Lower leg skin (tissue), 4 donors: ENCODE measurements at regions not wholly inside any gene's neighbourhood (a gene's known extent, or its start where the extent isn't known, plus 50 kb on each side); places are given as distances from the start of the nearest gene placed in this dataset.

Experiments
- DNase-seq, 2 donors: peaks; one replicate each; pipeline ENCODE4 v3.0.0-alpha.2; 2019; ENCODE audit warnings: low spot score in 2 of 2
- H3K4me3 ChIP-seq: fragments of 200-600 bp; sonication (generic); 2 replicates; pipeline ENCODE4 v1.5.1; 2017; ENCODE audit warnings: mild to moderate bottlenecking, low read depth; ENCODE audit not compliant: poor library complexity, severe bottlenecking
- POLR2A ChIP-seq, 2 donors: fragments of 450-650 bp; IDR thresholded peaks; one replicate each; pipeline ENCODE4 v1.6.1; 2016 to 2017; ENCODE audit warnings: antibody characterized with exemption in 2 of 2, mild to moderate bottlenecking in 1 of 2, moderate library complexity in 1 of 2
- WGBS, 2 donors: methylation state at CpG; one replicate each; pipeline ENCODE4 v1.1.5; 2018; 5-methylcytosine and 5-hydroxymethylcytosine counted together
- intact Hi-C: fragments of 100-400 bp; cut with DNase I; formaldehyde crosslinking; loops from one replicate; pipeline ENCODE4 v1.15.0; 2023; ENCODE audit warnings: low total_unique reads
- TF ChIP-seq, protein P1 (sequence below), 3 donors: fragments of 450-650 bp; IDR thresholded peaks; one replicate each; pipeline ENCODE4 v1.5.1; 2016; ENCODE audit warnings: antibody characterized with exemption in 3 of 3, mild to moderate bottlenecking in 3 of 3, moderate library complexity in 2 of 3

DNA sequence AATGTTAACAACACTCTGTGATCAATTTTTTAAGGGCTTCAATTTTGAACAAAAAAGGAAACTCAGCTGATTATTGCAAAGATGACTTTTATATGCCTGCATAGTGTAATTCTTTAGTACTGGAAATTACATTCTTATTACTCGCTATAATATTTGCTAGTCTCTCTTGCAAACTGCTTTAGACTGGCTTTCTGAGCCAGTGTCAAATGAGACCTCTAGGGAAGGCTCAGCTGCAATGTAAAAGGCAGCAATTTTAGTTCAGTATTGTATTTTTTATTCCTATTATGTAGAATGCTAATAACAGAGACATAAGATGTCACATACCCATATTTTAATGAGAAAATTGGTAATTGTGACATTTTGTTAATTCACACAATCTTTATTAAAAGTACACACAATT lies 338.1 kb upstream of the LYPLAL1 start:
- no peak overlapping the region for H3K4me3 ChIP-seq
- 94 to 98% methylated on average over 1 of the region's 1 CpG for WGBS, 2 donors
- intact Hi-C loops, result no loop called here
- no peak for DNase-seq
- TF ChIP-seq, protein P1, sequence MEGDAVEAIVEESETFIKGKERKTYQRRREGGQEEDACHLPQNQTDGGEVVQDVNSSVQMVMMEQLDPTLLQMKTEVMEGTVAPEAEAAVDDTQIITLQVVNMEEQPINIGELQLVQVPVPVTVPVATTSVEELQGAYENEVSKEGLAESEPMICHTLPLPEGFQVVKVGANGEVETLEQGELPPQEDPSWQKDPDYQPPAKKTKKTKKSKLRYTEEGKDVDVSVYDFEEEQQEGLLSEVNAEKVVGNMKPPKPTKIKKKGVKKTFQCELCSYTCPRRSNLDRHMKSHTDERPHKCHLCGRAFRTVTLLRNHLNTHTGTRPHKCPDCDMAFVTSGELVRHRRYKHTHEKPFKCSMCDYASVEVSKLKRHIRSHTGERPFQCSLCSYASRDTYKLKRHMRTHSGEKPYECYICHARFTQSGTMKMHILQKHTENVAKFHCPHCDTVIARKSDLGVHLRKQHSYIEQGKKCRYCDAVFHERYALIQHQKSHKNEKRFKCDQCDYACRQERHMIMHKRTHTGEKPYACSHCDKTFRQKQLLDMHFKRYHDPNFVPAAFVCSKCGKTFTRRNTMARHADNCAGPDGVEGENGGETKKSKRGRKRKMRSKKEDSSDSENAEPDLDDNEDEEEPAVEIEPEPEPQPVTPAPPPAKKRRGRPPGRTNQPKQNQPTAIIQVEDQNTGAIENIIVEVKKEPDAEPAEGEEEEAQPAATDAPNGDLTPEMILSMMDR (IDR thresholded peaks at IDR 0.05), result no peak
- TF ChIP-seq POLR2A (IDR thresholded peaks at IDR 0.05), result no peak

DNA sequence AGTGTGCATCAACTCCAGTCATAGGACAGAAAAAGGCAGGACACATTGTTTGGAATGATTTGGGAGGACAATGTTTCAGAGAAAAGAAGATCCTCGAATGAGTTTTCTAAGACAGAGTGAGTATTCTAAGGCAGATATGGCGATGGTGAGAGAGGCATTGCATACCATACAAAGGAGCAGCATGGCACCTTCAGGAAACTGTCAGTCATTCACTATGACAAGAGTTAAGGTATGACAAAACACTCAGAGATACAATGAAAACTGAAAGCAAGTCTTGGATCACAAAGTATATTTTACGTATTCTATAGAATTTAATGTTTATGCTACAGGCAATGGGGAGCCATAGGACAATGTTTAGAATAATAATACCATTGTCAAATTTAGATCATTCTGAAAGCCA lies 337.4 kb upstream of the LYPLAL1 start:
- WGBS, 2 donors, result 94 to 97% methylated on average over 3 of the region's 3 CpGs
- TF ChIP-seq, protein P1 (IDR thresholded peaks at IDR 0.05), result no peak
- TF ChIP-seq POLR2A (IDR thresholded peaks at IDR 0.05), result no peak
- intact Hi-C loops, result no loop called here
- no peak for DNase-seq
- H3K4me3 ChIP-seq, result no peak overlapping the region

DNA sequence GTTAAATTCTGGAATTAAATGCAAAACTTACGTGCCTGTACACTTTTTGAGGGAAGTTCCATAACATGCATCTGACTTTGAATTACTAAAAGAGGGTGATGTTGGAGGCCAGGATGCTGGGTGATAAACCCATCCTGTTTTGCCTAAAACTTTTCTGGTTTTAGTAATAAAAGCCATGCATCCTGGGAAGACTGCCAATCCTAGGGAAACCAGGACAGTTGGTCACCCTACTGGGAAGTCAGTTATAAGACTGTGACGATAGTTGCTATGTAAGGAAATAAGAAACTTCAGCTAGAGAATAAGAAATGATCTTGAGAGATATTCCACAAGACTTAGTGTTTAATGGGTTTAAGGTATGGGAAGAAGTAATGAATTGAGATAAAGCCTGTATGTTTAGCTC lies 336.6 kb upstream of the LYPLAL1 start:
- H3K4me3 ChIP-seq, result no peak overlapping the region
- WGBS, 2 donors, result 75 to 76% methylated on average over 2 of the region's 2 CpGs
- TF ChIP-seq, protein P1 (IDR thresholded peaks at IDR 0.05), result no peak
- TF ChIP-seq POLR2A (IDR thresholded peaks at IDR 0.05), result no peak
- DNase-seq, result no peak
- intact Hi-C loops, result no loop called here

DNA sequence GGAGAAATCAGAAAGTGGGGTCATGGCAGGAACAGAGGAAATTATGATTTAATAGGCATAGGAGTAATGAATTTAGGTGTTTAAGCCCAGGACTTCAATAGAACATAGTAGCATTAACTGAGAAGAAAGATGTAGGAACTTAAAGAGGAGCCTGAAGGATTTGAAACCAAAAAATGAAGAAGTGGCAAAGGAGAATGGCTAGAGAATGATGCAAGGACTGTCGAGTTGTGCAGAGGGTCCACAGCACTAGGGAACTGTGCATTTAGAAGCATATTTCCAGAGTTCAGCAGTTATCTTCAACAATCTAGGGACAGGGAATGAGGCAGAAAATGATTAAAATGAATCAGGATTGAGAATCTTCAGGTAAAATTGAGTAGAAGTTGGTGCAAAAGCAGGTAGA lies 328.1 kb upstream of the LYPLAL1 start:
- intact Hi-C loops, result no loop called here
- H3K4me3 ChIP-seq, result no peak overlapping the region
- TF ChIP-seq POLR2A (IDR thresholded peaks at IDR 0.05), result no peak
- TF ChIP-seq, protein P1 (IDR thresholded peaks at IDR 0.05), result no peak

DNA sequence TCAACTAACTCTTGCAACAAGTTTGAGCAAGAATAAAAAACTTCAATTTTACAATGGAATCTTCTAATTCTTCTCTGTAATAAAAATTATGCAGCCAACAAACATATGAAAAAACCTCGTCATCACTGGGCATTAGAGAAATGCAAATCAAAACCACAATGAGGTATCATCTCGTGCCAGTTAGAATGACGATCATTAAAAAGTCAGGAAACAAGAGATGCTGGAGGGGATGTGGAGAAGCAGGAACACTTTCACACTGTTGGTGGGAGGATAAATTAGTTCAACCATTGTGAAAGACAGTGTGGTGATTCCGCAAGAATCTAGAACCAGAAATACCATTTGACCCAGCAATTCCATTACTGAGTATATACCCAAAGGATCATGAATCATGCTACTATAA lies 327.5 kb upstream of the LYPLAL1 start:
- H3K4me3 ChIP-seq, result no peak overlapping the region
- no peak for TF ChIP-seq POLR2A (IDR thresholded peaks at IDR 0.05)
- TF ChIP-seq, protein P1 (IDR thresholded peaks at IDR 0.05), result no peak
- DNase-seq, result no peak
- intact Hi-C loops, result no loop called here
- WGBS, 2 donors, result 70 to 82% methylated on average over 4 of the region's 4 CpGs

More for the DNA sequence above, 328.1 kb upstream of the LYPLAL1 start:
- WGBS, 2 donors, result 73 to 96% methylated on average over 1 of the region's 1 CpG
- DNase-seq, result no peak

DNA sequence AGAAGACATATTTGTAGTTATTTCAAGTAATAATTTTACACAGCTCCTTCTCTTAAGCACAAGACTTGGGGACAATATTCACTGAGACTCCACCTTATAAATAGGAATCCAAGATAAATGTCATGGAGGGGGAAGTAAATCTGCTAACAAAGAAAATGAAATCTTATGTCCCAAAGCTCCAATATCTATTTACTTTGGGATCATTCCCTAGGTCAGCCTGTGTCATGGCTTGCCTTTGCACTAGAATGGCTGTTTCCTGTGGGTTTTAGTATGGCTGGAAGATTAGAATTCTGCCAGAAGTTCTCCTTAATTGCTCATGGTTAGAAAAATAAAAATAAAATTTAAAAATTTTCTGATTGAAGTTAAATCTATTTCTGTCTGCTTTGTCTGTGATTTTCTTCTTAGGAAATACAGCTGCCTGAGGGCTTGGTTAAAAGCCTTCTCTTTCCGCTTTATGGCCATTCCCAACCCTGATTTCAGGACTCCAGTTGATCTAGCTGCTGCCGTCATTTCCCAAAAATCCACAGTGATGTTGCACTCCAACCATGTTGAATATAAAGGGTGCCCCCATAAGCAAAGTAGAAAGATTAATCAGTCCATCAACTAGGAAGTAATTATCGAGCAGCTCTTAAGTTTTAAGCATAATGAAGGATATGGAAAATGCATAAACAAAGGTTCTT lies 326.4 kb upstream of the LYPLAL1 start:
- H3K4me3 ChIP-seq, result no peak overlapping the region
- no peak for TF ChIP-seq POLR2A (IDR thresholded peaks at IDR 0.05)
- TF ChIP-seq, protein P1 (IDR thresholded peaks at IDR 0.05), result no peak
- 69 to 74% methylated on average over 3 of the region's 3 CpGs for whole genome bisulfite sequencing, 2 donors
- intact Hi-C loops, result no loop called here
- no peak for DNase-seq
